ENCODE measurements at regions not wholly inside any gene's neighbourhood (a gene's known extent, or its start where the extent isn't known, plus 50 kb on each side); places are given as distances from the start of the nearest gene placed in this dataset.
"Not testable (repeated sequence)": the region's sequence is repeated elsewhere in the genome, so short reads cannot be mapped to it uniquely, and the experiment has no call there.

DNA sequence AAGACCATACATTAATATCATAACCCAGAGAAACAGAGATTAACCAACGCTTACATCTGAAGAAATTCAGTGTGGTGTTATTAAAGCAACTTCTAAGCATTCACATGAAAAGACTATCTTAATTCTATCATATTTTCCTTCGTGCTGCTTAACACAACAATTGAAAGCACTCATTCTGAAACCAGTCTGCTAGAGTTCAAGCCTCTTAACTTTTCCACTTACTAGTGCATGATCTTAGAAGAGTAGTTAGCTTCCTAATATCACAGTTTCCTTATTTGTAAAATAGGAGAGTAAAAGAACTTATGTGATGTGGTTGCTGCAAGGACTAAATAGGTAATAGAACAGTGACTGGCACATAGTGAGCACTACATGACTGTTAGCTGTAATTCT lies 379.3 kb downstream of the TRIM36 start:
- DNase-seq: no peak

GRCh38 chr5:114789773-114790402 lies 379.8 kb downstream of the TRIM36 start:
- no peak for DNase-seq

GRCh38 chr5:114782869-114783268 lies 386.8 kb downstream of the TRIM36 start:
- DNase-seq: no peak

DNA sequence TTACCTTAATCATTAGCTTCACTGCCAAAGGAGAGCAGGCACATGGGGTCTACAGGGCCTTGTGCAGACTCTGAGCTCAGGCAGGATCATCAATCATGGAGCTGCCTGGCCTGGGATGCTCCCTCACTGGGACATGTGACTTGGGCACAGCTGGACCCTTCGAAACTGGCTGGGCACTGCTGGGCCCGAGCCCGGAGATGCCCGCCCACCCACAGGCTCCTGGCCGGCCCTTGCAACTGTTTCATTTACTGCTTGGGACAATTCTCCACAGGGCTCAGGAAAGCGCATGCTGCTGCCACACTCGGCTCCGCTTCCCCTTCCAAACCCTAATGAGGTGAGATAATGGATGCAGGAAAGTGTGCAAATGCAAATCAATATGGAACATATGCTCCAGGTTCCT lies 387.5 kb downstream of the TRIM36 start:
- no peak for DNase-seq

- no peak for DNase-seq
Measured at GRCh38 chr5:114780290-114780689, 389.4 kb downstream of the TRIM36 start.

DNA sequence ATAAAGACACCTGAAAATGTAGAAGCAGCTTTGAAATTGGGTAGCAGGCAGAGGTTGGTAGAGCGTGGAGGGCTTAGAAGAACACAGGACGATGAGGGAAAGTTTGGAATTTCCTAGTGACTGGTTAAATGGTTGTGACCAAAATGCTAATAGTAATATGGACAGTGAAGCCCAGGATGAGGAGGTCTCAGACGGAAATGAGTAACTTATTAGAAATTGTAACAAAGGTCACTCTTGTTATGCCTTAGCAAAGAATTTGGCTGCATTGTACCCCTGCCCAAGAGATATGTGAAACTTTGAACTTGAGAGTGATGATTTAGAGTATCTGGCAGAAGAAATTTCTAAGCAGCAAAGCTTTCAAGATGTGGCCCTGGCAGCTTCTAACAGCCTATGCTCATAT lies 382.5 kb downstream of the KCNN2 start:
- no peak for DNase-seq

GRCh38 chr5:114734238-114734637 lies 372.4 kb downstream of the KCNN2 start:
- DNase-seq: no peak

GRCh38 chr5:114729986-114730385 lies 368.1 kb downstream of the KCNN2 start:
- DNase-seq: no peak

- DNase-seq: no peak
Measured at GRCh38 chr5:114727358-114727757, 365.5 kb downstream of the KCNN2 start.

DNA sequence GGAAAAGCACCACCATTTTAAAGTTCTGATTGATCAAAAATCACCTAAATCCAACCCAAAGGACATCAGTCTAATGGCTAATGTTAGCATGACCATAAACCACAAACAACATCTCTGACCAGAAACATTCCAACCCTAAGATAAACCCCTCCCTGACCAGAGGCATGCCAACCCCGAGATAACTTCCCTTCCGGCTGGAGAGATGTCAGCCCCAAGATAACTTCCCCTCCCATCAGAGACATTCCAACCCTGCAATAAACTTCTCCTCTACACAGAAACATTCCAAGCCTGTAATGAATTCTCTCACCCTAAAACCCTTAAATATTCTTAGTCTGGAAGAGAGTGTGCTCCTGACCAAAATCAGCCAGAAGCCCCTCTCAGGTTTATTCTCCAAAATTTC lies 364.3 kb downstream of the KCNN2 start:
- DNase-seq: no peak

DNA sequence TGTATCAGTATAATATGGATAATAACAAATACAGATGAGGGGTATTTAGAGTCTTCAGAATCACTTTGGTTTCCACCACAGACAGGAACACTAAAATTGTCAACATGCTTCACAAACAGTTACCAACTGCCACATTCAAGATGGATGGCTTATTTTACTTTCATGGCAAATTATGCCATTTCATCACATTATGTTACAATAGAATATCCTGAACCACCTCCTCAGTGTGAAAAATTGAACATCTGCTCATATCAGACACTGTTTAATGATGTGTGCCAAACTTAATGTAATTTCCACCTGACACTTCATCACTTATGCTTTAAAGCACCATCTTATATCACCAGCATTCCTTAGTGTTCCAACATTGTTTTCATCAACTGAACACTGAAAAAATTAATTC lies 357.4 kb downstream of the KCNN2 start:
- DNase-seq: no peak

DNA sequence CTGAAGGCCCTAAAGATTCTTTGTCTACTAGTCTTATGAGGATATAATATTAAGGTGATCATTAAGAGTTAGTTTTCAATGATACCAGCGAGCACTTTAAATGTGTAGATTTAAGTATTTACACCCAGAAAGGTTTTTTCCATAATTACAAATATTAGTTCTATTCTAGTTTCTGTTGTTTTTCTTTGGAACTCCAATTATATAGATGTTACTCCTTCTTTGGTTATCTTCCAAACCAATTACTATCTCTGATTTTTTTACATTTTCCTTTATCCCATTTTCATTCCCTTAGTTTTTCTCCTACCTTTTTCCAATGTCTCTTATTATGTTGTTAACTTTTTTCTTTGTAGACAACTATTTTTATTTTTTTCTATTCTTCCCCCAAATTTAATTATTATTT lies 355.1 kb downstream of the KCNN2 start:
- no peak for DNase-seq

GRCh38 chr5:114704225-114704893 lies 342.5 kb downstream of the KCNN2 start:
- not testable (repeated sequence) for DNase-seq

DNA sequence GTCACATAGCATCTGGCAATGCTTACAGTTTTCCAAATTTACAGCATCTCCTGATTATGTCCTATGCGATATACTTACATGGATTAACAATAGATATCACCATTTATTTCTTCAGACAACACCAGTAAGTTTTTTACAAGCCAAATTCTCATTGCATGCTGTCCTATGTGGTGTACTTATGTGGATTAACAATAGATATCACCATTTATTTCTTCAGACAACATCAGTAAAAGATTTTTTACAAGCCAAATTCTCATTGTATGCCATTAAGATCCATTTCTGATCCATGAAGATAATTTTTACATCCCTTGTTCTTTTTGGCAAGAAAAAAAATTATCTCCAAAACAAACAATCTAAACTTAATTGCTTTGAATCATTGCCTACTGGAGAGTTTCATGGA lies 340.9 kb downstream of the KCNN2 start:
- DNase-seq: no peak

GRCh38 chr5:114702136-114702535 lies 340.3 kb downstream of the KCNN2 start:
- DNase-seq: no peak

GRCh38 chr5:114700823-114701222 lies 339.0 kb downstream of the KCNN2 start:
- DNase-seq: no peak

GRCh38 chr5:114695292-114695904 lies 333.5 kb downstream of the KCNN2 start:
- no peak for DNase-seq

DNA sequence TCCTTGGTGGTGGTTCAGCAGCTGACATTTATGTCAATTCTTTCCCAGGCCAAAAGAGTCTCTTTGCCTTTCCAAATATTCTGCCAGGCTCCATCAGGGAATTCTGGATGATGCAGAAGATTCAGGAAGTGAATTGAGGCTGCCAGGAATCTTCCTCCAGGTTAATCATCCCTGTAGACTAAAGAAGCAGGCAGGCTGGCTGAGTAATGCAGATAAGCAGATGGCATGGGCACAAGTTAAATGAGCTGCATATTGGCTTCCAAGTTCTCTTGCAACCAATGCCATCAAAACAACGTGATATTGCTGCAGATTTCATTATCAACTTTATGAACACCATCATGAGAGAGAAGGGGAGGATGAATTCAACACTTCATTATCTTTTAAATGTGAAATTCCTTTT lies 324.5 kb downstream of the KCNN2 start:
- DNase-seq: no peak

GRCh38 chr5:114678778-114679177 lies 316.9 kb downstream of the KCNN2 start:
- DNase-seq: no peak

- DNase-seq: no peak
Measured at GRCh38 chr5:114665551-114665950, 303.7 kb downstream of the KCNN2 start.

- no peak for DNase-seq
Measured at GRCh38 chr5:114660791-114661190, 298.9 kb downstream of the KCNN2 start.

GRCh38 chr5:114658194-114658593 lies 296.3 kb downstream of the KCNN2 start:
- no peak for DNase-seq

- no peak for DNase-seq
Measured at GRCh38 chr5:114657342-114658130, 295.7 kb downstream of the KCNN2 start.

DNA sequence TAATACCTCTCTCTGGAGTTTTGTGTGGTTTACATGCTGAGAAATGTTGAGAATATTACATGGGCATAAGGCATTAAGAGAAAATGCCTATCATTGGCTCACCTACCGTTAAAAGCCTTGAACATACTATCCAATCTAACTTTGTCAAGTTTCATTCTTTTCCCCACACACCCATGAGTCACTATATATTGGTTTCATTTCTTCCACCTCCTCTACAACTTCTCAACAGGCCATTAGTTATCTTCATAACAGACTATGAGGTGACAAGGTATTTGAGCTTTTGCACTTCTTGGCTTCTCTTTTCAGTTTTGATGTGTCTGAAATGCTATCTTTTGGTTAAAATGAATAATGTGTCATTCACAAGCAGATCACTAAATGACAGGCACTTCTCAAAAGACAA lies 288.0 kb downstream of the KCNN2 start:
- no peak for DNase-seq

Measured in GF-D8 (cell line).